Skeletal muscle satellite cell (primary cell): ENCODE measurements at regions not wholly inside any gene's neighbourhood (a gene's known extent, or its start where the extent isn't known, plus 50 kb on each side); places are given as distances from the start of the nearest gene placed in this dataset.
"Not testable (repeated sequence)": the region's sequence is repeated elsewhere in the genome, so short reads cannot be mapped to it uniquely, and the experiment has no call there.

ENCODE experiments used
- H3K27me3 ChIP-seq: 2 replicates; pipeline ENCODE4 v1.7.0; 2013; ENCODE audit warnings: low read length; ENCODE audit not compliant: control insufficient read depth, insufficient read depth
- H3K36me3 ChIP-seq: 2 replicates; pipeline ENCODE4 v1.7.0; 2013; ENCODE audit warnings: mild to moderate bottlenecking, control low read depth, low read length; ENCODE audit not compliant: insufficient read depth
- H3K4me1 ChIP-seq: 2 replicates; pipeline ENCODE4 v1.7.0; 2013; ENCODE audit warnings: low read length; ENCODE audit not compliant: control insufficient read depth, insufficient read depth
- H3K4me2 ChIP-seq: 2 replicates; pipeline ENCODE4 v1.7.0; 2013; ENCODE audit warnings: mild to moderate bottlenecking, low read length
- H3K4me3 ChIP-seq: 2 replicates; pipeline ENCODE4 v1.7.0; 2013; ENCODE audit warnings: low read length
- H3K9ac ChIP-seq: 2 replicates; pipeline ENCODE4 v1.7.0; 2013; ENCODE audit warnings: mild to moderate bottlenecking, low read depth, low read length, moderate library complexity
- H3K9me3 ChIP-seq: replicated peaks from 2 replicates; pipeline ENCODE4 v1.7.0; 2013; ENCODE audit warnings: mild to moderate bottlenecking, control low read depth, low read length

- Histone ChIP-seq H3K36me3 (no peaks in the 10 kb centered on the region), H3K9me3 (peaks cover 4% of the 10 kb centered on the region), H3K4me2 (no peak overlapping the region), H3K4me3 (no peak overlapping the region), H3K4me1 (peaks cover 9% of the 10 kb centered on the region), H3K9ac (no peak overlapping the region), H3K27me3 (no peaks in the 10 kb centered on the region)
These were observed 94.5 kb upstream of the IL15 start for GRCh38 chr4:141541851-141542250.

DNA sequence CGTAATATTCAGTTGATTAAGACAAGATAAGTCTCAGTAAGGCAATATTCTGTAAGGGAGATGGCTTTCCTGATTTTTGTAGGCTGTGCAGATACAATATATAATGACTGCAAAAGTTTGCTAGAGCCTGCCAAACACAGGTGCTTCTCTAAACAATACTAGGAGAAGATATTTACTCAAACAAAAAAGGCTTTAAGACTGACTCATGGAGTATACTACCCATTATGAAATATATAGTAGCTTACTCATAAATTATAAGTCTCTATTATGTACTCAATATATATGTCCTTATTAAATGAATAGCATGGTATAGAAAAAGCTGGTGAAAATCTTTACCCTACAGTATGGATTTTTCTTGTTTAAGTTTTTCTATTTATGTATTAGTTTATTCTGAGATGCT, 93.2 kb upstream of the IL15 start:
- H3K9me3 ChIP-seq = peaks cover 2% of the 10 kb centered on the region
- H3K27me3 ChIP-seq = no peaks in the 10 kb centered on the region
- H3K36me3 ChIP-seq = no peaks in the 10 kb centered on the region
- H3K9ac ChIP-seq = no peak overlapping the region
- no peak overlapping the region for H3K4me3 ChIP-seq
- H3K4me1 ChIP-seq = peaks cover 9% of the 10 kb centered on the region
- no peak overlapping the region for H3K4me2 ChIP-seq

- Histone ChIP-seq H3K9me3 (no peaks in the 10 kb centered on the region), H3K27me3 (no peaks in the 10 kb centered on the region), H3K4me2 (no peak overlapping the region), H3K9ac (no peak overlapping the region), H3K4me1 (peaks cover 9% of the 10 kb centered on the region), H3K4me3 (no peak overlapping the region), H3K36me3 (no peaks in the 10 kb centered on the region)
These were observed 92.7 kb upstream of the IL15 start for GRCh38 chr4:141543706-141544105.

DNA sequence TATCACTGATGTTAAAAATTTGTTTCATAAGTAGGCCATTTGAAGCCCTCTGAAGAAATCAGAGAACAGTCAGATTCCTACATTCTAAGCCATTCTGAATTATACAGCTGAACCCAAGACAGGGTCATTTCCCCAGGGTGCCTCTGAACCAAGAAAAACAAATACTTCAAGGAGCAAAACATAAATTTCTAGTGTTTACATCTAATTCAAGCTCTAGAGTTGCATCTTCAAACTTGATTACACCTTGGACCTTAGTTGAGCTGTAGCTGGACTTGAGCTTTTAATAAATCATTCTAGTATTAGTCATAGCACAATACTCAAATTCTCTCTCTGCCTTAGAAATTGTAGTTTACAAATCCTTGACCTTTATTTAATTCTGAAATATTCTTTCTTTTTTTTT, 87.6 kb upstream of the IL15 start:
- Histone ChIP-seq H3K4me1 (no peaks in the 10 kb centered on the region), H3K36me3 (no peaks in the 10 kb centered on the region), H3K9me3 (no peaks in the 10 kb centered on the region), H3K9ac (no peak overlapping the region), H3K4me3 (no peak overlapping the region), H3K27me3 (no peaks in the 10 kb centered on the region), H3K4me2 (no peak overlapping the region)

GRCh38 chr4:141560056-141560455, 76.3 kb upstream of the IL15 start:
- Histone ChIP-seq H3K9me3 (no peaks in the 10 kb centered on the region), H3K4me3 (no peak overlapping the region), H3K4me1 (peaks cover 6% of the 10 kb centered on the region), H3K9ac (no peak overlapping the region), H3K36me3 (no peaks in the 10 kb centered on the region), H3K4me2 (no peak overlapping the region), H3K27me3 (no peaks in the 10 kb centered on the region)

GRCh38 chr4:141562649-141563048, 73.7 kb upstream of the IL15 start:
- H3K36me3 ChIP-seq = no peaks in the 10 kb centered on the region
- H3K4me1 ChIP-seq = peaks cover 6% of the 10 kb centered on the region
- H3K9ac ChIP-seq = no peak overlapping the region
- no peak overlapping the region for H3K4me3 ChIP-seq
- H3K4me2 ChIP-seq = no peak overlapping the region
- H3K9me3 ChIP-seq = no peaks in the 10 kb centered on the region
- H3K27me3 ChIP-seq = no peaks in the 10 kb centered on the region

DNA sequence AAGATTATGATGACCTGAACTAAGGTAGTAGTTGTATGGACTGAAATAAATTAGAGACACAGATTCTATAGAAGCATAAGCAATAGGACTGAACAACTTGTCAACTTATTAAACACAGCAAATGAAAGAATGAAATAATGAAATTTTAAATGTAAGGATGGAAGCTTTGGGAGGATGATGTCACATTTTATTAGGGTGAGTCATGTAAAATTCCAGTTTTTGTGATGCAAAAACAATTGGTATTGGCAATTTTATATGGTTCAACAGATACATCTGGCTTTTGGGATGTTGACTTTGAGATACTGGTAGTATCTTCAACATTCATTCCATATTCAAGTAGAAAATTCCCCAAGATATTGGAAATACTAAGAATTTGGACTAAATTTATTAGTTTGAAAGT, 72.7 kb upstream of the IL15 start:
- Histone ChIP-seq H3K4me2 (no peak overlapping the region), H3K4me3 (no peak overlapping the region), H3K4me1 (peaks cover 11% of the 10 kb centered on the region), H3K36me3 (no peaks in the 10 kb centered on the region), H3K27me3 (no peaks in the 10 kb centered on the region), H3K9me3 (no peaks in the 10 kb centered on the region), H3K9ac (no peak overlapping the region)

GRCh38 chr4:141564961-141565360, 71.4 kb upstream of the IL15 start:
- peaks cover 18% of the 10 kb centered on the region for H3K4me1 ChIP-seq
- not testable (repeated sequence) for H3K36me3 ChIP-seq, H3K27me3 ChIP-seq, H3K9ac ChIP-seq, H3K4me3 ChIP-seq, H3K9me3 ChIP-seq, H3K4me2 ChIP-seq

DNA sequence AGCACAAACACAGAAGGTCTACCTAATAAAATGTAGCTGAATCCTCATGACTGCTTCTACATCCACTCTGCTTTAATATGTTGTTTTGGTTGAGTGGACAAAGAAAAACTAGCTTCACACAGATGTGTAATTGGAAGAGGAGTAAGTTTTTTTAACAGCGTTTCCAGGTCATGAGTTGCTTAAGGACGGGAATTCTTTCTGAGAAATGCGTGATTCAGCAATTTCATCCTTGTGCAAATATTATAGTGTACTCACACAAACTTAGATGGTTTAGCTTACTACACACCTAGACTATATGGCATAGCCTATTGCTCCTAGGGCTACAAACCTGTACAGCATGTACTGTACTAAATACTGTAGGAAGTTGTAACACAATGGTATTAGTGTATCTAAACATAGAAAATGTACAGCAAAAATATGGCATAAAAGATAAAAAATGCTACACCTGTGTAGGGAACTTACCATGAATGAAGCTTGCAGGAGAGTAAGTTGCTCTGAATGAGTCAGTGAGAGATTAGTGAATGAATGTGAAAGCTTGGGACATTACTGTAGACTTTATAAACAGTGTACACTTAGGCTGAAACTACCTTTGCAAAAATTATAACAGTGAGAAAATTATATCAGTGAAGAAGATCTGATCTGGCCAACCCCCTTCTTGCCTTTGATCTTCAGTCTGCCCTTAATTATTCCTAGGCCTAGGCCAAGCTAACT, 70.8 kb upstream of the IL15 start:
- H3K9me3 ChIP-seq = no peaks in the 10 kb centered on the region
- H3K4me3 ChIP-seq = no peak overlapping the region
- H3K9ac ChIP-seq = no peak overlapping the region
- peaks cover 18% of the 10 kb centered on the region for H3K4me1 ChIP-seq
- no peaks in the 10 kb centered on the region for H3K36me3 ChIP-seq
- H3K4me2 ChIP-seq = no peak overlapping the region
- no peaks in the 10 kb centered on the region for H3K27me3 ChIP-seq

GRCh38 chr4:141567326-141567915, 69.0 kb upstream of the IL15 start:
- peaks cover 29% of the 10 kb centered on the region for H3K4me1 ChIP-seq
- H3K27me3 ChIP-seq = no peaks in the 10 kb centered on the region
- no peak overlapping the region for H3K9ac ChIP-seq
- no peak overlapping the region for H3K4me3 ChIP-seq
- no peaks in the 10 kb centered on the region for H3K9me3 ChIP-seq
- H3K36me3 ChIP-seq = no peaks in the 10 kb centered on the region
- no peak overlapping the region for H3K4me2 ChIP-seq

DNA sequence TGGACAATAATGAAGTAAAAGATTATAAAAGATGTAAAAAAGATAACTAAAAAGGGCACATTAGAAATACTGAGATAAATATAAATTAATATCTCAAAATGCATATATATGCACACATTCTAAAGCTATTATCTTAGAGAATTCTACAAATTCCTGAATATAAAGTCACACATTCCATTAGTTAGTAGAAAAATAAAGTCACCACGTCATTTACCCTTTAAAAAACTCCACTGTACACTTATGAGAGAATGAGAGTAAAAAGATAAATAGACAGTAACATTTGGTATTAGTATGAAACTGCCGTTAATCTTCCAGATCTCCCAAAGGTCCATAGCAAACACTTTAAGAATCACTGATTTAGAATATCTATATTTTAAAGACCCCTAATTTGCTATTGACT, 67.2 kb upstream of the IL15 start:
- Histone ChIP-seq H3K27me3 (no peaks in the 10 kb centered on the region), H3K4me1 (peaks cover 23% of the 10 kb centered on the region), H3K36me3 (no peaks in the 10 kb centered on the region), H3K9ac (peak overlapping the region; percentile 70), H3K4me3 (peak overlapping the region; percentile 27), H3K9me3 (no peaks in the 10 kb centered on the region), H3K4me2 (peak overlapping the region; percentile 40)

- Histone ChIP-seq H3K4me2 (no peak overlapping the region), H3K27me3 (no peaks in the 10 kb centered on the region), H3K4me3 (no peak overlapping the region), H3K9ac (no peak overlapping the region), H3K9me3 (no peaks in the 10 kb centered on the region), H3K4me1 (peaks cover 23% of the 10 kb centered on the region), H3K36me3 (no peaks in the 10 kb centered on the region)
These were observed 66.1 kb upstream of the IL15 start for GRCh38 chr4:141570290-141570689.
